ENCODE measurements at regions not wholly inside any gene's neighbourhood (a gene's known extent, or its start where the extent isn't known, plus 50 kb on each side); places are given as distances from the start of the nearest gene placed in this dataset.
"Not testable (repeated sequence)": the region's sequence is repeated elsewhere in the genome, so short reads cannot be mapped to it uniquely, and the experiment has no call there.

GRCh38 chr14:56007491-56007890 lies 110.7 kb upstream of the PELI2 start:
- not testable (repeated sequence) for H3K14ac ChIP-seq (ENCODE audit: low read length); H3K9ac ChIP-seq (ENCODE audit: low read depth, low read length, poor library complexity); H3K36me3 ChIP-seq (replicated peaks in 1 of 2; ENCODE audit: control insufficient read depth in 2 of 2, insufficient read depth in 2 of 2, low read length in 2 of 2); H2BK15ac ChIP-seq (ENCODE audit: low read length); H4K91ac ChIP-seq (ENCODE audit: low read depth, low read length, poor library complexity); H3K18ac ChIP-seq (ENCODE audit: low read length); H2BK5ac ChIP-seq (ENCODE audit: low read length); DNase-seq (ENCODE audit: low spot score); H3K4me1 ChIP-seq (ENCODE audit: control insufficient read depth in 2 of 2, insufficient read depth in 1 of 2, low read depth in 1 of 2, low read length in 2 of 2); H3K27ac ChIP-seq (replicated peaks; ENCODE audit: low read length); H3K4me3 ChIP-seq (ENCODE audit: low read length in 2 of 2); H4K8ac ChIP-seq (ENCODE audit: low read depth, low read length); H3K4ac ChIP-seq (ENCODE audit: low read length); H3K79me1 ChIP-seq (ENCODE audit: low read depth, low read length); H2AK5ac ChIP-seq (ENCODE audit: low read depth, low read length); H2BK12ac ChIP-seq (ENCODE audit: low read length); H3K27me3 ChIP-seq (ENCODE audit: control insufficient read depth in 3 of 3, insufficient read depth in 3 of 3, low read depth in 1 of 3, low read length in 3 of 3); H2AFZ ChIP-seq (ENCODE audit: low read length); H3K23ac ChIP-seq (ENCODE audit: low read depth, low read length, poor library complexity); H2BK120ac ChIP-seq (ENCODE audit: low read depth, low read length); H3K4me2 ChIP-seq (ENCODE audit: insufficient read depth, low read length, poor library complexity, severe bottlenecking); H3K9me3 ChIP-seq (replicated peaks in 1 of 2; ENCODE audit: control insufficient read depth in 2 of 2, insufficient read depth in 1 of 2, low read depth in 1 of 2, low read length in 2 of 2)
- no CpG with 5 or more reads among the region's 5 CpGs for WGBS, 2 donors (ENCODE audit: extremely low coverage in 2 of 2, insufficient read length in 2 of 2, insufficient replicate concordance in 1 of 2)

GRCh38 chr14:56008150-56008549 lies 110.1 kb upstream of the PELI2 start:
- H3K9me3 ChIP-seq (replicated peaks in 1 of 2; ENCODE audit: control insufficient read depth in 2 of 2, insufficient read depth in 1 of 2, low read depth in 1 of 2, low read length in 2 of 2) = peaks cover 0 to 4% of the 10 kb centered on the region in 2 donors
- no peak overlapping the region for H4K91ac ChIP-seq (ENCODE audit: low read depth, low read length, poor library complexity)
- no peak overlapping the region for H4K8ac ChIP-seq (ENCODE audit: low read depth, low read length)
- WGBS, 2 donors (ENCODE audit: extremely low coverage in 2 of 2, insufficient read length in 2 of 2, insufficient replicate concordance in 1 of 2) = no CpG with 5 or more reads among the region's 1 CpG
- H2BK15ac ChIP-seq (ENCODE audit: low read length) = no peak overlapping the region
- H3K27me3 ChIP-seq (ENCODE audit: control insufficient read depth in 3 of 3, insufficient read depth in 3 of 3, low read depth in 1 of 3, low read length in 3 of 3) = no peaks in the 10 kb centered on the region
- no peaks in the 10 kb centered on the region for H3K79me1 ChIP-seq (ENCODE audit: low read depth, low read length)
- H3K36me3 ChIP-seq (replicated peaks in 1 of 2; ENCODE audit: control insufficient read depth in 2 of 2, insufficient read depth in 2 of 2, low read length in 2 of 2) = no peaks in the 10 kb centered on the region
- H3K14ac ChIP-seq (ENCODE audit: low read length) = no peak overlapping the region
- peaks cover 6 to 9% of the 10 kb centered on the region in 2 donors for H3K4me1 ChIP-seq (ENCODE audit: control insufficient read depth in 2 of 2, insufficient read depth in 1 of 2, low read depth in 1 of 2, low read length in 2 of 2)
- no peak overlapping the region for H2AFZ ChIP-seq (ENCODE audit: low read length)
- no peak overlapping the region for H3K23ac ChIP-seq (ENCODE audit: low read depth, low read length, poor library complexity)
- no peak overlapping the region for H3K9ac ChIP-seq (ENCODE audit: low read depth, low read length, poor library complexity)
- H3K4me3 ChIP-seq (ENCODE audit: low read length in 2 of 2) = no peak overlapping the region
- no peak overlapping the region for H2BK12ac ChIP-seq (ENCODE audit: low read length)
- DNase-seq (ENCODE audit: low spot score) = no peak
- no peak overlapping the region for H3K4ac ChIP-seq (ENCODE audit: low read length)
- no peak overlapping the region for H2AK5ac ChIP-seq (ENCODE audit: low read depth, low read length)
- no peak overlapping the region for H3K4me2 ChIP-seq (ENCODE audit: insufficient read depth, low read length, poor library complexity, severe bottlenecking)
- H3K18ac ChIP-seq (ENCODE audit: low read length) = no peak overlapping the region
- no peak overlapping the region for H3K27ac ChIP-seq (replicated peaks; ENCODE audit: low read length)
- H2BK5ac ChIP-seq (ENCODE audit: low read length) = no peak overlapping the region
- no peak overlapping the region for H2BK120ac ChIP-seq (ENCODE audit: low read depth, low read length)

- not testable (repeated sequence) for H2BK15ac ChIP-seq (ENCODE audit: low read length); H3K23ac ChIP-seq (ENCODE audit: low read depth, low read length, poor library complexity); H3K9ac ChIP-seq (ENCODE audit: low read depth, low read length, poor library complexity); H4K91ac ChIP-seq (ENCODE audit: low read depth, low read length, poor library complexity); H3K27ac ChIP-seq (replicated peaks; ENCODE audit: low read length); H3K4me3 ChIP-seq (ENCODE audit: low read length in 2 of 2); H3K4me2 ChIP-seq (ENCODE audit: insufficient read depth, low read length, poor library complexity, severe bottlenecking); H3K9me3 ChIP-seq (replicated peaks in 1 of 2; ENCODE audit: control insufficient read depth in 2 of 2, insufficient read depth in 1 of 2, low read depth in 1 of 2, low read length in 2 of 2); H3K18ac ChIP-seq (ENCODE audit: low read length); H3K36me3 ChIP-seq (replicated peaks in 1 of 2; ENCODE audit: control insufficient read depth in 2 of 2, insufficient read depth in 2 of 2, low read length in 2 of 2); H2AFZ ChIP-seq (ENCODE audit: low read length); H3K4ac ChIP-seq (ENCODE audit: low read length); H3K79me1 ChIP-seq (ENCODE audit: low read depth, low read length); H2BK120ac ChIP-seq (ENCODE audit: low read depth, low read length); H3K4me1 ChIP-seq (ENCODE audit: control insufficient read depth in 2 of 2, insufficient read depth in 1 of 2, low read depth in 1 of 2, low read length in 2 of 2); H2BK12ac ChIP-seq (ENCODE audit: low read length); H4K8ac ChIP-seq (ENCODE audit: low read depth, low read length); DNase-seq (ENCODE audit: low spot score); H2BK5ac ChIP-seq (ENCODE audit: low read length); H3K27me3 ChIP-seq (ENCODE audit: control insufficient read depth in 3 of 3, insufficient read depth in 3 of 3, low read depth in 1 of 3, low read length in 3 of 3); H3K14ac ChIP-seq (ENCODE audit: low read length); H2AK5ac ChIP-seq (ENCODE audit: low read depth, low read length)
- no CpG with 5 or more reads among the region's 3 CpGs for WGBS, 2 donors (ENCODE audit: extremely low coverage in 2 of 2, insufficient read length in 2 of 2, insufficient replicate concordance in 1 of 2)
Observed at GRCh38 chr14:56008661-56009060, 109.5 kb upstream of the PELI2 start.

GRCh38 chr14:56023661-56024081 lies 94.5 kb upstream of the PELI2 start:
- Histone ChIP-seq H2BK120ac (ENCODE audit: low read depth, low read length) (no peak overlapping the region), H4K91ac (ENCODE audit: low read depth, low read length, poor library complexity) (no peak overlapping the region), H3K27me3 (ENCODE audit: control insufficient read depth in 3 of 3, insufficient read depth in 3 of 3, low read depth in 1 of 3, low read length in 3 of 3) (no peaks in the 10 kb centered on the region), H3K14ac (ENCODE audit: low read length) (no peak overlapping the region), H2BK5ac (ENCODE audit: low read length) (no peak overlapping the region), H3K23ac (ENCODE audit: low read depth, low read length, poor library complexity) (no peak overlapping the region), H2AK5ac (ENCODE audit: low read depth, low read length) (no peak overlapping the region), H3K9ac (ENCODE audit: low read depth, low read length, poor library complexity) (no peak overlapping the region), H3K4me2 (ENCODE audit: insufficient read depth, low read length, poor library complexity, severe bottlenecking) (no peak overlapping the region), H2BK12ac (ENCODE audit: low read length) (no peak overlapping the region), H3K4ac (ENCODE audit: low read length) (no peak overlapping the region), H3K18ac (ENCODE audit: low read length) (no peak overlapping the region), H2AFZ (ENCODE audit: low read length) (no peak overlapping the region), H3K36me3 (replicated peaks in 1 of 2; ENCODE audit: control insufficient read depth in 2 of 2, insufficient read depth in 2 of 2, low read length in 2 of 2) (no peaks in the 10 kb centered on the region), H3K4me3 (ENCODE audit: low read length in 2 of 2) (no peak overlapping the region), H3K27ac (replicated peaks; ENCODE audit: low read length) (no peak overlapping the region), H3K9me3 (replicated peaks in 1 of 2; ENCODE audit: control insufficient read depth in 2 of 2, insufficient read depth in 1 of 2, low read depth in 1 of 2, low read length in 2 of 2) (peaks cover 0 to 5% of the 10 kb centered on the region in 2 donors), H4K8ac (ENCODE audit: low read depth, low read length) (no peak overlapping the region), H3K4me1 (ENCODE audit: control insufficient read depth in 2 of 2, insufficient read depth in 1 of 2, low read depth in 1 of 2, low read length in 2 of 2) (no peaks in the 10 kb centered on the region), H3K79me1 (ENCODE audit: low read depth, low read length) (no peaks in the 10 kb centered on the region), H2BK15ac (ENCODE audit: low read length) (no peak overlapping the region)
- no CpG with 5 or more reads among the region's 2 CpGs for WGBS, 2 donors (ENCODE audit: extremely low coverage in 2 of 2, insufficient read length in 2 of 2, insufficient replicate concordance in 1 of 2)
- DNase-seq (ENCODE audit: low spot score) = no peak
